DMS153 treated with DMSO at 0.1 percent for 48 hours (cell line): ENCODE measurements at regions not wholly inside any gene's neighbourhood (a gene's known extent, or its start where the extent isn't known, plus 50 kb on each side); places are given as distances from the start of the nearest gene placed in this dataset.

Experiments
- DNase-seq: peaks from one replicate; lab custom pipeline; 2025; ENCODE audit not compliant: unreplicated experiment; lab: John Stamatoyannopoulos, UW

DNA sequence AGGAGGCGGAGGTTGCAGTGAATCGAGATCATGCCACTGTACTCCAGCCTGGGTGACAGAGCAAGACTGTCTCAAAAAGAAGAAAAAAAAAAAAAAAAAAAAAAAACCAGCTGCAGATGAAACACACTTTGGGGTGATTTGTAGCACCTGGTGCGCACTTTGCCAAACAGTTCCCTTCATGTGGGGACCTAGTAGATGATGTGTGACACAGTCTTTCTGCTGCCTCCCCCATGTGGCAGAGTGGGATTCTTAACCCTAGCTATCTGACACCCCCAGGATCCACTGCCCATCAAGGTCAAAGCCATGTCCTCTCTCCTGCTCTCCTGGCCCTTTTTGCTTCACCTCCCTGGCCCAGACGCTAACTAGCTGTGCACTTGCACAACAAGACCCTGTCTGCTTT is 52.1 kb upstream of the PDZD8 start:
- DNase-seq, result no peak

DNA sequence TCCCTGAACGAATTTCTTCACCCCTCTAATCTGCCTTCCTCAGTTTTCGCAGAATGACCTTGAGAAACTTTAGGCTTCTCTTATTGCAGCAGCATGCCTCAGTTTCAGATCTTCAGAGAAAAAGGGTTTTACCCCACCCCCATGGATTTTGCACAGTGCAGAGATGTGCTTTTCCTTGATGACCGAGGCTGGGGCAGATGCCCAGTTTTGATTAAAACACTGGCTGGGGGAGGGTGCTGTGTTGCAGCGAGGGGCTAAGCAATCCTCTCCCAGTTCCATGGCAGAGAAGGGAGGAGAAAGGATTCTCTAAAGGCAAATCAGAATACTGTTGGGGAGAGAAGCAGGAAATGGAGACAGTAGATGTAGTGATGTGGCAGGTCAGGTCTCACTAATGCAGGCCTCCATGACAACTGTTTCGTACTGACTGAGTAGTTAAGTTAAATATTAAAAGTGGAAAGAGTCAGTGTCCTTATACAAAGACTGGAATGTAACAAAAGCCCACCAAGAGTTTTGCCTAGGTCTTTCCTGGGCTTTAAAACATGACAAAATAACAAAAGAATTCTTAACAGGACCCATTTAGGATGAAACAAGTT is 50.8 kb upstream of the PDZD8 start:
- no peak for DNase-seq

DNA sequence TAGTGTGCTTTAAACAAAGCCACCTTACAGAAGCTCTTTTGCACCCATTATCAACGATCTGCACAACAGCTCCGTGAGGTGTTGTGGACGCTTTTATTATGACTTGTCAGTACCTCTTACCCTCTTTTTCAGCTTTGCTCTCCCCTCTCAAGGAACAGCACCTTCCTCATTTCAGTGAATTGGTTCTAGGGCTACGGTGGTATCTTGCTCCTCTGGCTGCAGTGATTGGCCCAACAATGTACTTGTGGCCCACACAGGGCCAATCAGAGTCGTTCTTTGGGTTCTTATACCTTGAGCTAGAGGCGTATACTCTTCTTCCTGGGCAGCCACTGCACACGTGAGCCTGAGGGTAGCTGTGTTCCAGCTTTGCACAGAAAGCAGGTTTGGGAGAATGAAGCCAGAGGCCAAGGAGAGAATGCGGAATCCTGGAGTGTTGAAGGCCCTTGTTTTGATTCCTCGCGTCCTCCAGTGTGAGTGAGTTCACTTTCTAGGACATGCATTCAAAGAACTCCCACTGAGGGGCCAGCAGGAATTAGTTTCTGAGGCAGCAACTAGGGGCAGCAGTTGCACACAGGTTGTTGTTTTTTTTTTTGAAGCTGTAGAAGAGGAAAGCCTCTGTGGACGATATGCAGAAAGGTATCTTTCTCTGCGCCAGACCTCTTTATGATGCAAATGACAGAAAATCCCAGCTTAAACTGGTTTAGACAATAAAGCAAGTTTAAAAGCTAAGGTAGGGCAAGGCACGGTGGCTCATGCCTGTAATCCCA is 49.8 kb upstream of the PDZD8 start:
- DNase-seq, result no peak
